Activated T-helper 1 cell treated with anti-CD3 and anti-CD28 coated beads, Interleukin-12 subunit alpha, Interleukin-12 subunit beta, Interleukin-2, Interleukin-4 antibody, amounts not matched to agents 30 ng/mL and 10 ng/mL and 1 ng/mL, durations not matched to agents 14 hours and 24 hours and 36 hours (primary cell): ENCODE measurements at regions not wholly inside any gene's neighbourhood (a gene's known extent, or its start where the extent isn't known, plus 50 kb on each side); places are given as distances from the start of the nearest gene placed in this dataset.

ENCODE experiments used
- DNase-seq: peaks from one replicate; pipeline ENCODE4 v3.0.0; 2021; ENCODE audit warnings: low spot score
- H3K27ac Mint-ChIP-seq: one replicate; pipeline ENCODE4 v1.8.0; 2021; ENCODE audit warnings: mild to moderate bottlenecking, mixed read lengths
- H3K27me3 Mint-ChIP-seq: one replicate; pipeline ENCODE4 v1.8.0; 2022; ENCODE audit warnings: mild to moderate bottlenecking, moderate library complexity, mixed read lengths; ENCODE audit not compliant: insufficient read depth
- H3K36me3 Mint-ChIP-seq: one replicate; pipeline ENCODE4 v1.8.0; 2021; ENCODE audit warnings: low read depth, mixed read lengths
- H3K4me1 Mint-ChIP-seq: one replicate; pipeline ENCODE4 v1.8.0; 2021; ENCODE audit warnings: low read depth, mixed read lengths
- H3K4me3 Mint-ChIP-seq: one replicate; pipeline ENCODE4 v1.8.0; 2021; ENCODE audit warnings: mild to moderate bottlenecking, moderate library complexity, mixed read lengths
- H3K9me3 Mint-ChIP-seq: one replicate; pipeline ENCODE4 v1.8.0; 2021; ENCODE audit warnings: mixed read lengths
- intact Hi-C: fragments of 100-400 bp; cut with micrococcal nuclease; formaldehyde crosslinking; loops from one replicate; pipeline ENCODE4 v1.15.1; 2024

DNA sequence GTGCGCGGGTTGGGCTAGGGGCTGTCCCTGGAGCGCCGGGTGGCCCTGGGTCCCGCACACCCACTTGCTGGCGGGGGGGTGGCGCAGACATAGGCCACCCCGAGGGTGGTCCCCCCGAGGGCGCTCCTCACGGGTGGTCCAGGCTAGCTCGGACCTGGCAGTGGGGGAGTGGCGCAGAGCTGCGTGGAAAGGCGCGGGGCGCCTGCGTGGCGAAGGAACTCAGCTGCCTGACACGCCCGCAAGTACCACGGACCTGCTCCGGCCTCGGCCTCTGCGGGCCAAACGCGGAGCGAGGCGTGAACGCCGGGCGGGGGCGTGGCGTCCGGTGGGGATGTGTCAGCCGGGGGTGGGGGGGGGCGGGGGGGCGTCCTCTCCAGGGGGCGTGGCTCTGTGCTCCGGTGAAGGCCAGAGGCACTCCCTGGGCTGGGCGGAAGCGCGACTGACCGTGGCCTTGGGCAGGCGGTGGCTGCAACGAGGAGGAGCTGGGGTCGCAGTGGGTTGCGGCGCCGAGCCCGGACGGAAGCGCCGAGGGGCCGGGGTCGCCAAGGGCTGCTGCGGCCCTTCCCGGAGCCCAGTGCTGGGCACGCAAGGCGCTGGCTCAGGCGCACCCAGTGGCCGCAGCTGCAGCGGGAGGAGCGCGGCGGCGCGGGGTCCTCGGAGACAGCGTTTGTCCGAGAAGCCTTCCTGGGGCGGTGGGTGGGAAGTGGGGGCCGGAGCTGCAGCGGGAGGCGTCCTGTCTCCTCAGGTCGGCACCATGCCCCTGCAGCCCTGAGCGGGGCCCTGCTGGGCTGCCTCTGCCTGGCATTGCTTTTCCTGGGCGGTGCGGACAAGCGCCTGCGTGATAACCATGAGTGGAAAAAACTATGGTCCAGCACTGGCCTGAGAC, 58.9 kb upstream of the NUPR2 start:
- H3K27me3 Mint-ChIP-seq: peaks cover 3% of the 10 kb centered on the region
- no peak for DNase-seq
- intact Hi-C loops: no loop called here
- H3K9me3 Mint-ChIP-seq: peaks cover 19% of the 10 kb centered on the region
- no peaks in the 10 kb centered on the region for H3K36me3 Mint-ChIP-seq
- H3K4me1 Mint-ChIP-seq: no peaks in the 10 kb centered on the region
- no peak overlapping the region for H3K4me3 Mint-ChIP-seq
- no peak overlapping the region for H3K27ac Mint-ChIP-seq

DNA sequence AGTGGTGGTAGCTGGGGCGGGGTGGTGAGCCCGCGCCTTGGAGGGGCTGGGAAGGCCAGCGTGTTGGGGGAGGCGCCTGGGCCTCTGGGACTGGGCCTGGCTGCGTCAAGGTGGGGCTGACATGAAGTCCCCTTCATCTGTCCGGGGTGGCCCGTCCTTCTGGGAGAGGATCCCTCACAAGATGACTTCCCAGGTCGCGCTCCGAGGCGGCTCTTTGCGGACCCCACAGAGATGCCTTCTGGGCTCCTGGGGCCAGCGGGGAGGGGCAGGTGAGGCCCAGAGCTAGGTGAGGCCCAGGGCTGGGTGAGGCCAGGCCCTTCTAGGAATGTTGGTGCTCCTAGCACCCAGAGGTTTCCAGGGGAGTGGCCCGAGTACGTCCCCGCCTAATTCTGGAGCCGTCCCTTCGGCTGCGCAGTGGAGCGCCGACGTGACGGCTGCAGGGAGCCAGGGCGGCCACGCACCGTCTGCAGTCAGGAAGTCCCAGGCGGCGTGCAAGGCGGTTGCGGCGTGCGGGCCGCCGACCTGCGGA, 58.2 kb upstream of the NUPR2 start:
- H3K36me3 Mint-ChIP-seq: no peaks in the 10 kb centered on the region
- H3K27ac Mint-ChIP-seq: no peak overlapping the region
- no peak for DNase-seq
- H3K4me3 Mint-ChIP-seq: no peak overlapping the region
- intact Hi-C loops: no loop called here
- H3K9me3 Mint-ChIP-seq: peaks cover 19% of the 10 kb centered on the region
- no peaks in the 10 kb centered on the region for H3K4me1 Mint-ChIP-seq
- peaks cover 3% of the 10 kb centered on the region for H3K27me3 Mint-ChIP-seq
